ENCODE measurements at regions not wholly inside any gene's neighbourhood (a gene's known extent, or its start where the extent isn't known, plus 50 kb on each side); places are given as distances from the start of the nearest gene placed in this dataset.

- no peak for TF ChIP-seq CTCF (conservative IDR thresholded peaks at IDR 0.05 in 1 of 2, IDR thresholded peaks at IDR 0.05 in 1 of 2; ENCODE audit: low read depth in 1 of 2, low read length in 2 of 2)
- TF ChIP-seq EZH2 (IDR thresholded peaks at IDR 0.05; ENCODE audit: low read length, missing control alignments): no peak
Measured at GRCh38 chr13:50382951-50383350, 367.7 kb downstream of the KCNRG start.

Data from fibroblast of lung (primary cell).